Natural killer cell (primary cell): ENCODE measurements at regions not wholly inside any gene's neighbourhood (a gene's known extent, or its start where the extent isn't known, plus 50 kb on each side); places are given as distances from the start of the nearest gene placed in this dataset.

Source experiments
- ATAC-seq, 3 donors: fragments of 150-1000 bp in 2 of 3; fragments of 200-7000 bp in 1 of 3; cut with Tn5 transposase; 1 replicate in 1 of 3; 2 replicates in 2 of 3; pipeline ENCODE4 v1.10.0; 2021; ENCODE audit warnings: mild to moderate bottlenecking in 2 of 3, moderate library complexity in 2 of 3
- DNase-seq, 2 donors: peaks; one replicate each; pipeline versions ENCODE4 v3.0.0 to v3.0.0-alpha.2; 2013 to 2021; ENCODE audit warnings: mixed read lengths in 1 of 2
- H3K27ac ChIP-seq: one replicate; pipeline ENCODE4 v1.5.1; 2013; ENCODE audit warnings: mild to moderate bottlenecking, low read length
- H3K27me3 ChIP-seq: one replicate; pipeline ENCODE4 v1.6.1; 2013; ENCODE audit warnings: low read length; ENCODE audit not compliant: control insufficient read depth, insufficient read depth
- H3K36me3 ChIP-seq: one replicate; pipeline ENCODE4 v1.6.1; 2013; ENCODE audit warnings: low read length; ENCODE audit not compliant: control insufficient read depth, insufficient read depth
- H3K4me1 ChIP-seq: one replicate; pipeline ENCODE4 v1.6.1; 2013; ENCODE audit warnings: low read length; ENCODE audit not compliant: control insufficient read depth, insufficient read depth
- H3K4me3 ChIP-seq: one replicate; pipeline ENCODE4 v1.5.1; 2013; ENCODE audit warnings: low read length
- H3K9me3 ChIP-seq: one replicate; pipeline ENCODE4 v1.6.1; 2013; ENCODE audit warnings: low read length; ENCODE audit not compliant: control insufficient read depth, insufficient read depth
- H3K27ac Mint-ChIP-seq, 2 donors: one replicate each; pipeline ENCODE4 v1.8.0; 2022; ENCODE audit warnings: mild to moderate bottlenecking in 2 of 2, mixed read lengths in 2 of 2, moderate library complexity in 1 of 2
- H3K27me3 Mint-ChIP-seq, 2 donors: one replicate each; pipeline ENCODE4 v1.8.0; 2022; ENCODE audit warnings: low read depth in 2 of 2, mixed read lengths in 2 of 2
- H3K36me3 Mint-ChIP-seq: one replicate; pipeline ENCODE4 v1.8.0; 2022; ENCODE audit warnings: mixed read lengths
- H3K4me1 Mint-ChIP-seq, 2 donors: one replicate each; pipeline ENCODE4 v1.8.0; 2022; ENCODE audit warnings: mixed read lengths in 2 of 2
- H3K4me3 Mint-ChIP-seq: one replicate; pipeline ENCODE4 v1.8.0; 2022; ENCODE audit warnings: mild to moderate bottlenecking, moderate library complexity, mixed read lengths
- H3K9me3 Mint-ChIP-seq, 2 donors: one replicate each; pipeline ENCODE4 v1.8.0; 2022; ENCODE audit warnings: mixed read lengths in 2 of 2
- CTCF ChIP-seq: fragments of 200-600 bp; IDR thresholded peaks from one replicate; pipeline ENCODE4 v1.8.0; 2022; ENCODE audit warnings: antibody characterized with exemption
- WGBS: methylation state at CpG from one replicate; pipeline ENCODE4 v1.1.7; 2013; ENCODE audit warnings: missing lambda C conversion rate; ENCODE audit not compliant: insufficient coverage; 5-methylcytosine and 5-hydroxymethylcytosine counted together
- intact Hi-C: fragments of 100-400 bp; cut with micrococcal nuclease; formaldehyde crosslinking; loops from one replicate; pipeline ENCODE4 v1.14.2; 2022

GRCh38 chr16:54628796-54629625 lies 301.7 kb upstream of the IRX5 start:
- intact Hi-C loops, result no loop called here
- H3K9me3 ChIP-seq, result no peaks in the 10 kb centered on the region
- no peak overlapping the region for H3K4me3 ChIP-seq
- WGBS, result 80% methylated on average over 16 of the region's 17 CpGs
- TF ChIP-seq CTCF, result no peak
- no peak for DNase-seq
- H3K4me1 Mint-ChIP-seq, result no peaks in the 10 kb centered on the region
- H3K27me3 Mint-ChIP-seq, result peaks cover 0 to 2% of the 10 kb centered on the region in 2 donors
- no peak overlapping the region for H3K27ac Mint-ChIP-seq
- H3K36me3 Mint-ChIP-seq, result no peaks in the 10 kb centered on the region
- no peak for ATAC-seq
- no peaks in the 10 kb centered on the region for H3K36me3 ChIP-seq
- no peak overlapping the region for H3K4me3 Mint-ChIP-seq
- no peak overlapping the region for H3K27ac ChIP-seq
- no peaks in the 10 kb centered on the region for H3K4me1 ChIP-seq
- no peaks in the 10 kb centered on the region for H3K27me3 ChIP-seq
- peaks cover 0 to 2% of the 10 kb centered on the region in 2 donors for H3K9me3 Mint-ChIP-seq

GRCh38 chr16:54627616-54628015 lies 303.0 kb upstream of the IRX5 start:
- Mint-ChIP-seq H3K4me3 (no peak overlapping the region), H3K27ac (no peak overlapping the region), H3K36me3 (no peaks in the 10 kb centered on the region), H3K9me3 (peaks cover 0 to 2% of the 10 kb centered on the region in 2 donors), H3K4me1 (no peaks in the 10 kb centered on the region), H3K27me3 (peaks cover 0 to 2% of the 10 kb centered on the region in 2 donors)
- H3K27me3 ChIP-seq, result no peaks in the 10 kb centered on the region
- no peak for TF ChIP-seq CTCF
- ATAC-seq, result no peak
- H3K4me3 ChIP-seq, result no peak overlapping the region
- H3K27ac ChIP-seq, result no peak overlapping the region
- intact Hi-C loops, result no loop called here
- 60% methylated on average over 4 of the region's 4 CpGs for whole genome bisulfite sequencing
- no peak for DNase-seq
- H3K36me3 ChIP-seq, result no peaks in the 10 kb centered on the region
- no peaks in the 10 kb centered on the region for H3K4me1 ChIP-seq
- H3K9me3 ChIP-seq, result no peaks in the 10 kb centered on the region

- Histone ChIP-seq H3K4me3 (no peak overlapping the region), H3K36me3 (no peaks in the 10 kb centered on the region), H3K27ac (no peak overlapping the region), H3K9me3 (no peaks in the 10 kb centered on the region), H3K27me3 (no peaks in the 10 kb centered on the region), H3K4me1 (no peaks in the 10 kb centered on the region)
- Mint-ChIP-seq H3K9me3 (peaks cover 0 to 2% of the 10 kb centered on the region in 2 donors), H3K27me3 (peaks cover 0 to 4% of the 10 kb centered on the region in 2 donors), H3K36me3 (no peaks in the 10 kb centered on the region), H3K4me3 (no peak overlapping the region), H3K27ac (no peak overlapping the region), H3K4me1 (no peaks in the 10 kb centered on the region)
- no peak for ATAC-seq
- no peak for DNase-seq
- 88% methylated on average over 7 of the region's 7 CpGs for WGBS
- TF ChIP-seq CTCF, result no peak
- intact Hi-C loops, result no loop called here
These were observed 307.0 kb upstream of the IRX5 start for GRCh38 chr16:54623636-54624035.

- no peaks in the 10 kb centered on the region for H3K9me3 ChIP-seq
- ATAC-seq (no peak), DNase-seq (no peak)
- H3K4me3 ChIP-seq, result no peak overlapping the region
- H3K27ac ChIP-seq, result no peak overlapping the region
- H3K36me3 ChIP-seq, result no peaks in the 10 kb centered on the region
- Mint-ChIP-seq H3K27me3 (peaks cover 0 to 2% of the 10 kb centered on the region in 2 donors), H3K27ac (no peak overlapping the region), H3K4me1 (no peaks in the 10 kb centered on the region), H3K4me3 (no peak overlapping the region), H3K36me3 (no peaks in the 10 kb centered on the region), H3K9me3 (no peaks in the 10 kb centered on the region)
- no peaks in the 10 kb centered on the region for H3K4me1 ChIP-seq
- intact Hi-C loops, result no loop called here
- no peak for TF ChIP-seq CTCF
- WGBS, result 78% methylated on average over 3 of the region's 3 CpGs
- no peaks in the 10 kb centered on the region for H3K27me3 ChIP-seq
These were observed 310.5 kb upstream of the IRX5 start for GRCh38 chr16:54620197-54620596.
